Stimulated activated CD4-positive, alpha-beta T cell treated with anti-CD3 and anti-CD28 coated beads, Interleukin-4, amount 100 ng/mL, for 4 hours (primary cell): ENCODE measurements at regions not wholly inside any gene's neighbourhood (a gene's known extent, or its start where the extent isn't known, plus 50 kb on each side); places are given as distances from the start of the nearest gene placed in this dataset.

Source experiments
- DNase-seq, 2 experiments: peaks; one replicate each; pipeline ENCODE4 v3.0.0-alpha.2; 2020

DNA sequence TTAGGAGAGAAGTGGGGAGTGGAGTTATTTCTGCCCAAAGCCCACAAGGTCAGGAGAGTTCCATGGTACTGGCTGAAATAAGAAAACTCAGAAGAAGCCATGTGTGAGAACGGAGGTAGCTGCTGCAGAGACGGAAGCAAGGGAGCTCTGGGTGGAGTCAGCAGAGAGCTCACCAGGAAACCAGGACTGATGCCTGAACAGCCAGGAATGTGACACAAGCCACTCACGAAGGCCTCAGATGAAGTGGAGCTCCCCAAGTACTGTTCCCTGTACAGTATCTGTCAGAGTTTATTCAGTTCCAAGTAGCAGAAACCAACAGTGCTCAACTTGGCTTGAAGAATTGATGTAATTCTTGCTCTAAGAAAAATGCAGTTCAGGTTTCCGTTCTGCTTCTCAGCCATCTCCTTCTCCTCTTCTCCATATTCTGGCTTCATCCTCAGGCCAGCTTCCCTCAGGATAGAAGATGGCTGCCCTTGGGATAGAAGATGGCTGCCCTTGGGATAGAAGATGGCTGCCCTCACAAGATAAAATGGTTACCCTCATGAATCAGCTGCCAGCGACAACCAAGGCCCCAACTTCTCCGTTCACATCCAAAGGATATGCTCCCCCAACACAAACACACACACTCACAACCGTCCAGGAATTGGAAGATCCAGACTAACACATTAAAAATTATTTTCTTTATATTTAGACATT lies 117.4 kb upstream of the SH3BP4 start:
- no peak for DNase-seq

DNA sequence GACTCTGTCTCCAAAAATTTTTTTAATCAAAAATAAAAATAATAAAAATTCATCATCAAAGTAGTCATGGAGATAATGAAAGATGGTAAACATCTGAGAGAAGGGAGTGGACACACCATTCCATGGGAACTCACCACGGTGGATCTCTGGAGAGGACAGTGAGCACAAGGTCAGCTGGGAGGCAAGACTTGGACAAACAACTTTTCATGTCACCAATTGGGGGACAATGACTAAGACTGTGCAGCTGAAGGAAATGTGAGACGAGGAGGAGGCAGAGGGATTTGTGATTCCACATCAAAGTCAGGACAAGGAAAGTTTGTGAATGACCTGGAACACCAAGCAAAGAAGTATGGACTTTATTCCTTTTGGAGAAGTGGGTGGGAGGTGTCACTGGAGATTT lies 121.0 kb upstream of the SH3BP4 start:
- DNase-seq: no peak

DNA sequence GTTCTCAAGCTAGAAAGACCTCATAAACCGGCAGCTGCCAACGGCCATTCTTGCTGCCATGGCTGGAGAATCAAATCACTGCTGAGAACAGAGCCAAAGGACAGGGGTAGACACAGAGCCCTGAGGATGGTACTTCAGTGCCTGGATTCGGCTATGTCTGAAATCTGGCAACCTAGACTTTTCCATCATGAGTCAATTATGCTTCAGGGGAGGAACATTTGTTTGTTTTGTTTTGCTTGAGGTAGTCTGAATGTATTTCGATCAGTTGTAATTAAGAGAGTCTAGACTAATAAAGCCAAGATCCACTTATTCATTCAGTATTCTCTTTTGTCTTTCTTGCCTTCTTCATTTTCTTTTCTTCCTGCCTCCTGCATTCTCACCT lies 122.8 kb upstream of the SH3BP4 start:
- no peak for DNase-seq

DNA sequence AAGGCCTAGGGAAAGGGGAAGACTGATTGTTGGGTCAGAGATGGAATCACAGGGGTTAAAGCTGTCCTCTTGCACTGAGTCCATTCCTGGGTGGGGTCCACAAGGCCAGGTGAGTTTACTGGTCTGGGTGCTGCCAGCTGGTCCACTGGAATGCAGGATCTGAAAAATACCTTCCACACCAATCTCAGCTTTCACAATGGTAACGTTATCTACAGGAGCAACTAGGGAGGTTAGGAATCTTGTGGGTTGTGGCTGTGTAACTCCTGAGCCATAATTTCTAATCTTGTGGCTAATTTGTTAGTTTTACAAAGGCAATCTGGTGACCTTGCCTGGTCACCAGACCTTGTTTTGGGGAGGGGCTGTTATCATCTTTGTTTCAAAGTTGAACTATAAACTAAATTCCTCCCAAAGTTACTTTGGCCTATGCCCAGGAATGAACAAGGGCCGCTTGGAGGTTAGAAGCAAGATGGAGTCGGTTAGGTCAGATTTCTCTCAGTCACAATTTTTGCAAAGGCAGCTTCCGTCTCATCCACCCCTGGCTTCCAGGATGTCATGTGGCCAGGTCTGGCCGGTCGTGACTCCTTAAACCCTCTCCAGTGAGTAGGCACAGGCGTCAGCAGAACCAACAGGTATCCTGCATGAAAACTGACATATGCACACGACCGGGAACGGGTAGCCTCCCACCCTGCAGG lies 123.3 kb upstream of the SH3BP4 start:
- no peak for DNase-seq

DNA sequence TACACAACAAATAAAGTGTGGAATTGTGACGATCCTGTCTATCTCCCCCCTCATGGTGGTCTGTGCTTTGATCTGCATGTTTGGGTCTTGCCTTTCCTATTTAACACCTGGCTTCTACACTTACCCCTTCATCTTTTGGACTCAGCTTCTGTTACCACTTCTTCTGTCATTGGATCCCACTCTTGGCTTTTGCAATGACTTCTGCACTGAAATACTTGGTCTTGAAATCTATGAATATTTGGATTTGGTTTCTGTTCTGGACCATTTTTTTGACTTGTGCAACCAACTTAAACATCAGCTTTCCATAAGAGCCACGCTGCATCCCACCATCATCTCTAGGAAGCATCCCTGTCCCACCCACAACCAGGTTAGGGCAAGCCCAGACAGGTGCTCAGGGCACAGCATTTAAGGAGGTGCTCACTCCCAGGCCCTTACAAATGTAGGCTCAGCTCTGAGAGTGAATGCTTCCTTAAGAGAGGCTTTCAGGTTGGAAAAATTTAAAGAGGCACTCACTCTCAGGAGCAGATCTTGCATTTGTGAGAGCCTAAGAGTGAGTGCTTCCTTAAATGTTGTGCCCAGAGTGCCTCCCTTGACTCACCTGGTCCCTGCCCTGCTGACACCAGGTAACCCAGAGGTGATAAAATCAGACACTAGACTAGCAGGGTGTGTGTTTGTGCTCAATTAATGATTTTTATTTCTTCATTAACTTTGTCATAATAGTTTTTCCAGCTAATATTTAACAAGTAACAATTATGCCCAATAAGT lies 124.5 kb upstream of the SH3BP4 start:
- DNase-seq: no peak

DNA sequence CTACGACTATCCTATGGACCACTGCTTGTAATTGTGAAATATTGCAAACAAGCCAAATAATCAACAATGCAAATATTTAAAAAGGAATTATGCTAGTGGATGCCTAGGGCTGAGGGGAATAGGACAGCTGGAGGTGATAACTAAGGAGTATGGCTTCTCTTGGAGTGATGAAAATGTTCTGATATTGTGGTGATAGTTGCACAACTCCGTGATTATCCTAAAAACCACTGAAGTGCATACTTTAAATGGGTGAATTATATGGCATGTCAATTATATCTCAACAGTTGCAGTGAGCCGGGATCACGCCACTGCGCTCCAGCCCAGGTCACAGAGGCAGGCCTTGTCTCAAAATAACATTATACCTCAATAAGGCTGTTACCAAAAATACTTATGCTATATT lies 125.1 kb upstream of the SH3BP4 start:
- no peak for DNase-seq

DNA sequence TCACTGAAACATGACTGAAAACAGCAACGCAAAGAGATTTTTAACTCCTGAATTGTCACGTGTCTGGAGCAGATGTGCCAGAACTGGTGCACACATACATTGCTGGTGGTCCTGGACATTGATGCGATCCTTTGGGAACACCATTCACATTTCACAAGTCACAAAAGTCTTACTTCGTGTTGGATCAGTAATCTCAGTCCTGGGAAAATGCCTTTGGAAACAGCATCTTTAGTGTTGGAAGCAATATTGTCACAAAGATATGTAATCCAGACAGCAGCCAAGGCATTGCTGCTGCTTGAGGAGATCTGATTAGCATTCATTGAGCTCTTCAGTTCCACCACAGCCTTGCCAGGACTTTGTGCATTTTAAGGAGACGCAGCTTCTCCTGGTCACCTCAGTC lies 126.2 kb upstream of the SH3BP4 start:
- DNase-seq: no peak

DNA sequence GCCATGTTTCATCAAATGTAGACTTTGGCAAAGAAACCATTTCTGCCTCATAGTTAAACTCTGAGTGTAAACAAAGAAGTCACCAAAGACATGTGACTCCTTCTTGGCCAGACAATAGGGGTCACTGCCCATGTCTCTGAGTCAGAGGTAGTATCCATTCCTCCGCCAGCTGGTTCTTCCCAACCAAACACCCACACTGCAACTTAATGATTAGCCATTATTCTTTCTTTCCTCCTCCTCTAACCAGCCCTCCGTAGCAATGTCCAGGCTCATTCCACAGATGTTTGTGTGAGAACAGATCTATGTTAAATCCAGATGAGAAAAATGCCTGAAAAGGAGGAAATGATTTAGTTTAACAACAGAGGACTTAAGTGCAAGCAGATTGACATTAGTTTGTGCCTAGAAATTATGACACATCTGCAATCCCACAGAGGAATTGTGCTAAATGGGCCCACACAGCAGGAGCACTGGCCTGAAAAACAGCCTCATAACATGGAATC lies 127.9 kb upstream of the SH3BP4 start:
- no peak for DNase-seq

DNA sequence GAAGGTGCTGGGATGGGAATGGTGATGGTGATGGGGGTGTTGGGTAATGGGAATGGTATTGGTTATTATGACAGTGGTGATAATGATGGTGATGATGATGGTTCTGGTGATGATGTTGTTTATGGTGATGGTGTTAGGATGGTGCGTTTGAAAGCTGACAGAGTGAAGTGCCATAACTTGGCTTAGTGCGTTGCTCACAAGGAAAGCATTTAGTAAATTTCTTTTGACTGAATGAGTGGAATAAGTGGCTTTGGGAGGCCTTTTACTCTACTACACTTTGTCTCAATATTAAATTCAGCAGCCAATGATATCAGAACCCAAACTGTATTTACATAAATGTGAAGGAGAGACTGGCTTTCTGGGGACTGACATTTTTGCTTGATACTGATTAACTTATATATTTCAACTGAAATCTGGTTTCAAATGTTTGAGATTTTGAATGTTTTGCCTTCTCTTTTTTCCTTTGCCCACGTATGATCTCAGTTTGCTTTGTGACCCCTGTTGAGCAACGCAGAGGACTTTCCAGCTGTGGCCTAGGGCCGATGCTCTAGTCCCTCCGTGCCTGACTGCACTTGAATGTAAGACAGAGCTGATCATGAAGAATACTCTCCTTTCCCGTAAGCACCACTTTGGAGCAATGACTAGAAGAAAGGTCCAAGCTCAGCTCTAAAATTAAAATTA lies 128.5 kb upstream of the SH3BP4 start:
- DNase-seq: no peak

DNA sequence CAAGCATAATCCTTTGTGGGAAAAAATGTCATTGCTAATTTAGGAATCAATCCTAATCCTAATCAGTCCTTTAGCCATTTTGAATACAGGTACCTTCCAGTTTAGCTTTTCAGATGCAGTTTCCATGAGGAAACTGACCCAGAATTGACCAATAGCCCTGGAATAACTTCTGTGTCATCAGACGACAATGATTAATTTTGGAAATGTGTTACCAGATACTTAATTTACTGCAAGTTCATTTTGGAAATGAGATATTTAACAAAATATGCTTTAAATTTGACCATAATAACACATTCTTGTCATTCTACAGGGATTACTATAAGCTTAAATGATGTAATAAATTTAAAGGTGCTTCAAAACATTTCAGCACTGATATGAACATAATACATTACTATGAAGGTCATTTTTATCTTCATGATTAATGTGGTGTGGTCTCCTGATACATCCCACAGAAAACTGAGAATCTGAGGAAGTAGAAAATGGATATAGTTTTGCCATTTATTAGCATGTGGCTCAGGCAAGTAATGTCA lies 129.8 kb upstream of the SH3BP4 start:
- DNase-seq: no peak

DNA sequence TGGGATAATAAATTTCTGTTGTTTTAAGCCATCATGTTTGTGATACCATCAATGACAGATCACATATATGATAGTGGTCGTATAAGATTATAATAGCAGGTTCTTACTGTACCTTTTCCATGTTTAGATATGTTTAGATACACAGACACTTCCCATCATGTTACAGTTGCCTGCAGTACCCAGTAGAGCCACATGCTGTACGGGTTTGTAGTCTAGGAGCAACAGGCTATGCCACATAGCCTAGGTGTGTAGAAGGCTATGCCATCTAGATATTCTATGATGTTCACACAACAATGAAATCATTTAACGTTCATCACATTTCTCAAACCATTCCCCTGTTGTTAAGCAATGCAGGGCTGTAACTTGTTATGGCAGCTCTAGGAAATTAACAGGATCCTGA lies 132.9 kb upstream of the SH3BP4 start:
- DNase-seq: no peak

DNA sequence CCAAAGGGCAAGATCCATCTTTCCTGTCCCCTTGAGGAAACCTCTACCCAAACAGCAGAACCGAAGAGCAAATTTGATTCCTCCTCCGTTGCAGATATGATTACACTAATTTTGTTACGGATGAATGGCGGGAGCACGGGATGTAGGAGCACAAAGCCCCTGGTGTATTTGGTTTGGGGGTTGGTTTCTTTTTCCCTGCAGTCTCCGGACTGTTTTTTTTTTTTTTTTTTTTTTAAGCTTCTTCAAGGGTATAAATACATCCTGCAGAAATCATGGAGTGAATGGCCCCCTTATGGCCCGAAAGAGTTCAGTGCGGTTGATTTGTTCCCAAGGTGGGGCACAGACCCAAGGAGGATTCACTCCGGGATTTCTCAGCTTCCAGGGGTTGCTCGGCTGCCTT lies 135.3 kb upstream of the SH3BP4 start:
- no peak for DNase-seq

DNA sequence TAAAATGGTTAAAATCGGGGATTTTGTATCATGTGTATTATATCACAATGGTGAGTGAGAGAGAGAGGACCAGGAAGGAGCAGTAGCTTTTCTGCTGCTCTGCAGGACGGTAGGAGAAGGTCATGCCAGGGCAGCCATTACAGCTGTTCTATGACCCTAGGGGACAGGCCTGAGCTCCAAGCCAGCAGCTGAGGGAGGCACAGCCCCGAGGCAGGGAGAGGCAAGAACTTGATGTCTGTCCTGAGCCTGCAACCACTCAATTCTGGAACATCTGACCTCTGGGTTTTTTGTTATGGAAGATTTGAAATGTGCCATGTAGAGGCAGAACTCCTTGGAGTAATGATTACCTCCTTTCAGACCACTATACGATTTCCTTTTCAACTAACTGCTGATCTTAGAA lies 135.8 kb upstream of the SH3BP4 start:
- DNase-seq: no peak

DNA sequence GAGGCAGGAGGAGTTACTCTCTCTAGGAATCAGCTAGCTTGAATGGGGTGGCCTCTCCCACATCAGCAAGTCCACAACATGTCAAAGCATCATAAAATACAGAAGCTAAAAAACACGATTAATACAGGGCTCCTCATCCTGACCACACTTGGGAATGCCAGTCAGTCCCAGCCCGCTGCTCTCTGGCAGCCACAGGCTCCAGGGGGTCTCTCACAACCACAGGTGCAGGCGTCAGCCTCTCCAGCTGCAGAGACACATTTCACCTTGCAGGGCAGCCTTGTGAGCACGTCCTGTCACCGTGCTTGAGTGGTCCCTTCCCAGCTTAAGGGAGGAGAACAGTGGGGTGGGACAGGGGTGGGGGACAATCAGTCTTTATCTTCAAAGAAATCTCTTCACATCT lies 137.4 kb upstream of the SH3BP4 start:
- DNase-seq: no peak

DNA sequence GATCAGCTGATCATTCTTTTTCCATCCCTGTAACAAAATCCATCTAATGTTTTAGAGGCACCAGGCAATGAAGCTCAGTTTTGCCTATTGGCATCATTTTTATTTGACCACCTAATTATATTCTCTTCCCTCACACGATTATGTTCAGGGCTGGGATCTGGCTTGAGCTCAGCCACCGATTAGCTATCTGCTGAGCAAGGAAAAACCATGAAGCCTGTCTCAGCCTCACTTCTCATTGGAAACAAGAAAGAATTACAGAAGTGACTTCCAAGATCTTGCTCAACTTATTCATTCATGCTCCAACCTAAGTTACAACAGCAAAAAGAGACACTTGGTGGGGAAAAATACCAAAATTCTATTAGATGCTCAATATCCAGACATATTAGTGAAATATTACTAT lies 139.0 kb upstream of the SH3BP4 start:
- no peak for DNase-seq

DNA sequence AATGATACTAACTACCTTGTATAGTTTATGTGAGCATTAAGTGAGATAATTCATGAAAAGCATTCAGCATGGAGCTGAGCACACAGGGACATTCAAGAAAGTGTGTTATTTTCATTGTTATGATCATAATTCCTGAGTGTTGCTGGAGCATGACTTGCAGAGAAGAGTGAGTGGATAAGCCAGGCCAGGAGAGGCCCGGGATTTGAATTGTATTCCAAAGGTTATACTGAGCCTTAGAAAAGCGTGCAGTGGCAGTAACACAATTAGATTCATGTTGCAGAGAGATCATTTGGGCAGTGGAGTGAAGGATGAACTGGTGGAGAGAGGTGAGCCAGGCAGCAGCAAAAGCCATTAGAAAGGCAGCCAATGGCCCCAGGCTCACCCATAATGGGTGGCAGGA lies 142.9 kb upstream of the SH3BP4 start:
- no peak for DNase-seq

DNA sequence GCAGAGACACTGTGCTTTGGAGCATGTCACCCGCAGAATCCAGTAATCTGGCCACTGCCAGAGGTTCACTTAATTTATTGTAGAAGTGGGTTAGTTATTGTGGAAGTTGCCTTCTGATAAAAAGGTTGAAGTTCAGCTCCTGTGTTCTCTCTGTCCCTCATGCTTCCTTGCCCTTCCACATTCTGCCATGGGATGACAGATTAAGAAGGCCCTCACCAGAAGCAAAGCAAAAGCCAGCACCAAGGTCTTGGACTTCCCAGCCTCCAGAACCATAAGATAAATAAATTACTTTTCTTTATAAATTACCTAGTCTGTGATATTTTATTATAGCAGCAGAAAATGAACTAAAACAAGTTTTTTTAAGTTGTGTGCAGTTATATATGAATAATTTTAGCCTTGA lies 145.0 kb upstream of the SH3BP4 start:
- no peak for DNase-seq

DNA sequence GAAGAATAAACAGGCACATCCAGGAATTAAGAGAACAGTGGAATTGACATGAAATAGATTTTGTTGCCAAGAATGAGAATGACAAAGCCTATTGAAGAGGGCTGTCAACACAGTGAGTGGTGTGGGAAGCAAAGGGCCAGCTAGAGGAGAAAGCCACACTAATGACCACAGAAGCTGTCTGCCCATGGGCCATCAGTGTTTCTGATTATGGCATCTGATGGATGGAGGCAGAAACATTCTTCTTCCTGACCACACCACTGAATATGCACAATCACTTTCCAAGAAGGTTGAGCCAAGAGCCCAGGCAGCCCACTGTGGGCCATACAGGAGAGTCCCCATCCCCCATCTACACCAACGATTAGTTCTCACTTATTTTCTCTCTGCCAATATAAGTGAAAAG lies 146.0 kb upstream of the SH3BP4 start:
- DNase-seq: no peak

DNA sequence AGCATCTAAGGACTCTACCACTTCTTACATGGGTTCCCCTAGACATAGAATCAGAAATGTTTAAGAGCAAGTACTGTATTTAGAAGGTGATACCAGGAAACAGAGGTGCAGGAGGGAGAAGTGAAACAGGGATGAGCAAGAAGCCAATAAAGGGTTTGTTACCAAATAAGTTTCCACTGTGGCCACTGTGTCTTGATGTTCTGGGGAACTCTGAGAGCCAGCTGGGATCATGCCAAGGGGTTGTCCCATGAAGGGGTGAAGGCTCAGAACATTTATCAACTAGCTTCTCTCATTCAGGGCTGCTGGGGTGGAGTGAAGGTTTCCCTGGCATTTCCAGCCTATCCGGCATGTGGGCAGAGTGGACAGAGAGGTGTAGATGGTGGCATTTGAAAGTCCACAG lies 147.1 kb upstream of the SH3BP4 start:
- DNase-seq: no peak

DNA sequence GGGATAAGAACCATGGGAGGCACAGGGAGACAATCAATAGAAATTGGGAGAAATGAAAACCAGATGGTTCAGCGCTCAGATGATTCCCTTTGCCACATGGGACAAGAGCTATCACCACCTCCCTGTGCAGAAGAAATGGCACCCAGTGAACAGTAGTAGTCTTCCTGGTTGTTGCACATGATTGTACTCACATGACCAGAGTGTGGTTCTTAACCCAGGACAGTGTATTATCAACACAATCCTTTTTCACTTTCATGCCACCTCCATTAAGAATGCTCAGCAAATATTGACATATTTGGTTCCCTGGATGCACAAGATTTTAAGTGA lies 149.0 kb upstream of the SH3BP4 start:
- no peak for DNase-seq

DNA sequence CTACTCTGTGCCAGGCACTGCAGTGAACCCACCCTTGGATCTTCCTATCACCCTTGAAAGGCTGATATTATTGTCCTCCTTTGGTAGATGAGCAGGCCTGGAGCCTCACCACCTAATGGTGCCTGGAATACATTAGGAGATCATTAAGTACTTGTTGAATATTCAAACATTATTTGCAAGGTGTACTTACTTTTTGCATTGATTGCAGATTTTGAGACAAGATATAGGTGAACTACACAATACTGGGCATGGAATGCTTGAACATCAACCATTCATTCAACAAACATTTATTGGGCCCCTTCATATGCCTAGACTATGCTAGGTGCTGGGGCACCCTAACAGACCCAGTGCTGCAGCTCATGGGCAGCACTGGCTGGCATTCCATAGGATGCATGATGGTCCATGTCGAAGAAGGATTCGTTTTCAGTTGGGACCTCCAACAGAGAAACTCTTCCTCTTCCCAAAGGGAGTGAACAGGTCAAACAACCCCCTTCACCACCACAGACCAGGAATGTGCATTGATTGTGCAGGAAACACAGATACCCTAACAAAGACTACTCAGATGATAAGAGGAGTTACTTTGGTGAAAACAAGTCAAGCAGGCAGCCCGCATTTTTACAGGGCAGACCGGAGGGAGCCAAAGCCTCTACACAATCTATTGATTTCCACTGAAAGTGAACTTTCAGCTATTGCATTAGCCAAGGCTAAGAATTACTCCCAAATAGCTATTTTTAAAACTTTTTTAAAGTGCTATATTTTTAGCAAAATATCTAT lies 149.6 kb upstream of the SH3BP4 start:
- DNase-seq: no peak

DNA sequence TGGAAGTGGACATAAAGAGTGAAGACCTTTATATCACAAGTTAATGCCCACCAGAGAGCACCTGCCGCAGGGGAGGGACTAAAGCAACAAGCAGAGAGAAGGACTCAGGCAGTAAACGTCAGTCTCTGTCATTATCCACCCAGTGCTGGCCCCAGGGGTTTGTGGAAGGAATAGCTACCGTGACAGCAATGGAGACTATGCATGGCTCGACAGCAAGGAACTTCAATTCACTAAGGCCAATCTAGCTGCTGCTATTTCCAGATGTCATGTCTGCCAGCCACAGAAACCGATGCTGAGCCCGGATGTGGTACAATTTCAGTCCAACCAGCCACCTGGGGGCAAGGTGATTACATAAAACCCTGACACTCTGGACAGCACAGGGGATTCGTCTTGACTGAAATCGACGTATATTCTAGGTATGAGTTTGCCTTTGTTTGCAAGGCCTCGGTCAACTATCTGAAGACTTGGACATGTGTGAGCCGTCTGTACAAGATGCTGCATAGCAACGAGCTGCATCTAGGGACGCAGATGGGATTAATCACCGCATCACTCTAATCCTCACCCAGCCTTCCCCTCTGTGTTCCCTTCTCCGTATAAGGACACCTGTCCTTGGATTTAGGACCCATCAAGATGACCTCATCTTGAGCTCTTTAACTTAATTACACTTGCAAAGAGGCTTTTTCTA lies 154.1 kb upstream of the SH3BP4 start:
- DNase-seq: no peak
